Ecto neural progenitor cell (in vitro differentiated cells): ENCODE measurements at regions not wholly inside any gene's neighbourhood (a gene's known extent, or its start where the extent isn't known, plus 50 kb on each side); places are given as distances from the start of the nearest gene placed in this dataset.

Experiments used
- DNase-seq: peaks from one replicate; pipeline ENCODE4 v3.0.0-alpha.2; 2018; ENCODE audit warnings: low spot score

GRCh38 chr2:30048636-30049175 lies 98.1 kb upstream of the YPEL5 start:
- DNase-seq, result no peak

- DNase-seq, result no peak
These were observed 91.3 kb upstream of the YPEL5 start for GRCh38 chr2:30055548-30055947.

GRCh38 chr2:30060562-30060961 lies 86.2 kb upstream of the YPEL5 start:
- DNase-seq, result no peak

GRCh38 chr2:30068067-30068466 lies 78.7 kb upstream of the YPEL5 start:
- DNase-seq, result no peak

GRCh38 chr2:30072250-30072842 lies 74.5 kb upstream of the YPEL5 start:
- DNase-seq, result peak; percentile 80

- no peak for DNase-seq
These were observed 73.3 kb upstream of the YPEL5 start for GRCh38 chr2:30073523-30073922.

GRCh38 chr2:30074023-30074422 lies 72.8 kb upstream of the YPEL5 start:
- DNase-seq, result no peak

GRCh38 chr2:30078521-30078920 lies 68.3 kb upstream of the YPEL5 start:
- no peak for DNase-seq

GRCh38 chr2:30084915-30085314 lies 61.9 kb upstream of the YPEL5 start:
- no peak for DNase-seq

GRCh38 chr2:30089171-30089570 lies 57.6 kb upstream of the YPEL5 start:
- no peak for DNase-seq

GRCh38 chr2:30095402-30095801 lies 51.4 kb upstream of the YPEL5 start:
- no peak for DNase-seq

- DNase-seq, result no peak
These were observed 50.4 kb upstream of the YPEL5 start for GRCh38 chr2:30096451-30096850.
